ENCODE measurements at regions not wholly inside any gene's neighbourhood (a gene's known extent, or its start where the extent isn't known, plus 50 kb on each side); places are given as distances from the start of the nearest gene placed in this dataset.

GRCh38 chr18:61676773-61677434 lies 215.9 kb downstream of the RNF152 start:
- Histone ChIP-seq H3K9me3 (peaks cover 5 to 12% (median 6%) of the 10 kb centered on the region in 4 donors), H3K4me1 (no peaks in the 10 kb centered on the region), H3K27me3 (no peaks in the 10 kb centered on the region), H3K27ac (no peak overlapping the region), H3K4me3 (no peak overlapping the region), H3K36me3 (no peaks in the 10 kb centered on the region)
- TF ChIP-seq EP300 (IDR thresholded peaks at IDR 0.05): no peak
- TF ChIP-seq CTCF (IDR thresholded peaks at IDR 0.05): no peak
- no peak for TF ChIP-seq POLR2A (IDR thresholded peaks at IDR 0.05)
- no peak for TF ChIP-seq POLR2AphosphoS5 (IDR thresholded peaks at IDR 0.05)
- 89 to 91% methylated on average over 2 of the region's 2 CpGs for WGBS, 2 donors
- intact Hi-C loops (cut with DNase I): no loop called here
- no peak for DNase-seq

- H3K36me3 ChIP-seq: no peaks in the 10 kb centered on the region
- WGBS, 2 donors: 15 to 50% methylated on average over 1 of the region's 1 CpG
- no peak for DNase-seq
These were observed 223.5 kb downstream of the RNF152 start for GRCh38 chr18:61669320-61669719.

GRCh38 chr18:61666876-61667590 lies 225.8 kb downstream of the RNF152 start:
- TF ChIP-seq CTCF (IDR thresholded peaks at IDR 0.05): no peak
- no peak for TF ChIP-seq EP300 (IDR thresholded peaks at IDR 0.05)
- no peak for TF ChIP-seq POLR2AphosphoS5 (IDR thresholded peaks at IDR 0.05)
- no peaks in the 10 kb centered on the region for H3K4me1 ChIP-seq
- 90 to 95% methylated on average over 2 of the region's 2 CpGs for WGBS, 2 donors
- intact Hi-C loops (cut with DNase I): no loop called here
- no peak for DNase-seq
- H3K27me3 ChIP-seq: no peaks in the 10 kb centered on the region
- H3K27ac ChIP-seq: no peak overlapping the region
- H3K9me3 ChIP-seq: no peaks in the 10 kb centered on the region
- no peak overlapping the region for H3K4me3 ChIP-seq
- H3K36me3 ChIP-seq: no peaks in the 10 kb centered on the region

More at GRCh38 chr18:61669320-61669719, 223.5 kb downstream of the RNF152 start:
- intact Hi-C loops (cut with DNase I): no loop called here
- no peaks in the 10 kb centered on the region for H3K4me1 ChIP-seq
- no peaks in the 10 kb centered on the region for H3K9me3 ChIP-seq
- H3K27ac ChIP-seq: no peak overlapping the region
- TF ChIP-seq POLR2AphosphoS5 (IDR thresholded peaks at IDR 0.05) (no peak), CTCF (IDR thresholded peaks at IDR 0.05) (no peak), POLR2A (IDR thresholded peaks at IDR 0.05) (no peak), EP300 (IDR thresholded peaks at IDR 0.05) (no peak)
- no peak overlapping the region for H3K4me3 ChIP-seq
- H3K27me3 ChIP-seq: no peaks in the 10 kb centered on the region

GRCh38 chr18:61664419-61665084 lies 228.3 kb downstream of the RNF152 start:
- TF ChIP-seq CTCF (IDR thresholded peaks at IDR 0.05) (no peak), POLR2AphosphoS5 (IDR thresholded peaks at IDR 0.05) (no peak), POLR2A (IDR thresholded peaks at IDR 0.05) (no peak), EP300 (IDR thresholded peaks at IDR 0.05) (no peak)
- Histone ChIP-seq H3K27ac (no peak overlapping the region), H3K36me3 (no peaks in the 10 kb centered on the region), H3K4me1 (no peaks in the 10 kb centered on the region), H3K4me3 (no peak overlapping the region), H3K27me3 (no peaks in the 10 kb centered on the region), H3K9me3 (no peaks in the 10 kb centered on the region)
- WGBS, 2 donors: 59 to 81% methylated on average over 6 of the region's 6 CpGs
- intact Hi-C loops (cut with DNase I): no loop called here
- DNase-seq: no peak
